K562 (cell line): ENCODE measurements at regions not wholly inside any gene's neighbourhood (a gene's known extent, or its start where the extent isn't known, plus 50 kb on each side); places are given as distances from the start of the nearest gene placed in this dataset.

Source experiments
- ATAC-seq: fragments of 200-7000 bp; cut with Tn5 transposase; 3 replicates; pipeline ENCODE4 v1.9.1; 2020; ENCODE audit warnings: moderate library complexity
- BruUV-seq: library from RNA; stranded (reverse); fragments of 400-500 nt; replicated peaks from 2 replicates; lab custom pipeline; 2021; lab: Mats Ljungman, UMichigan
- CTCF ChIA-PET: fragments of 300-600 bp; formaldehyde crosslinking; extraction: SDS; loops from one replicate; lab custom pipeline; 2021; ENCODE audit warnings: low intra/inter-chr PET ratio; lab: Yijun Ruan, JAX
- POLR2A ChIA-PET: fragments of 300-600, 350-650 bp; sonication (Branson Sonifier 250); formaldehyde crosslinking; extraction: SDS; loops from one replicate; lab custom pipeline; 2021; ENCODE audit warnings: antibody characterized with exemption, inconsistent platforms; lab: Yijun Ruan, JAX
- DNase-seq, 4 experiments: peaks; one replicate each; pipeline versions ENCODE4 v3.0.0 to v3.0.0-alpha.2; 2011 to 2018; ENCODE audit warnings: low spot score in 3 of 4, mixed read lengths in 3 of 4; ENCODE audit errors: extremely low read depth in 1 of 4
- FAIRE-seq: peaks from 2 replicates; lab custom pipeline; 2011; peaks lifted over from hg19 to GRCh38; lab: Jason Lieb, UNC
- H2AFZ ChIP-seq: 2 replicates; pipeline ENCODE4 v1.6.0; 2011; ENCODE audit warnings: low read depth, low read length, control low read depth, inconsistent platforms
- H3K27ac ChIP-seq: fragments of 200-600 bp; 3 replicates; pipeline ENCODE4 v1.8.0; 2011; ENCODE audit warnings: low read depth, mild to moderate bottlenecking, control low read depth, inconsistent platforms, low read length, moderate library complexity, mixed read lengths; ENCODE audit errors: extremely low read depth
- H3K27me3 ChIP-seq, 2 experiments: fragments of 300-600 bp in 1 of 2; 2 replicates in 1 of 2; 3 replicates in 1 of 2; pipeline versions ENCODE4 v1.6.0 to v1.8.0; 2011; ENCODE audit warnings: inconsistent platforms in 2 of 2, low read length in 2 of 2, mild to moderate bottlenecking in 1 of 2, mixed read lengths in 1 of 2, moderate library complexity in 1 of 2; ENCODE audit not compliant: control insufficient read depth in 2 of 2, insufficient read depth in 2 of 2
- H3K36me3 ChIP-seq: fragments of 300-600 bp; 3 replicates; pipeline ENCODE4 v1.8.0; 2011; ENCODE audit warnings: mild to moderate bottlenecking, low read length, inconsistent platforms; ENCODE audit not compliant: control insufficient read depth, insufficient read depth
- H3K4me1 ChIP-seq, 2 experiments: fragments of 200-600 bp in 1 of 2; replicated peaks in 1 of 2; 2 replicates in 1 of 2; 3 replicates in 1 of 2; pipeline versions ENCODE4 v1.5.1 to v1.8.0; 2011; ENCODE audit warnings: inconsistent platforms in 2 of 2, low read length in 2 of 2, mild to moderate bottlenecking in 1 of 2, mixed read lengths in 1 of 2, moderate library complexity in 1 of 2; ENCODE audit not compliant: control insufficient read depth in 2 of 2, insufficient read depth in 2 of 2
- H3K4me2 ChIP-seq: 2 replicates; pipeline ENCODE4 v1.6.1; 2011; ENCODE audit warnings: low read length, control low read depth, inconsistent platforms, mixed read lengths; ENCODE audit not compliant: insufficient read depth
- H3K4me3 ChIP-seq: fragments of 200-600 bp; sonication (generic), shearing (Covaris generic); 2 replicates; pipeline ENCODE4 v1.5.1; 2016; ENCODE audit warnings: control low read depth, inconsistent platforms
- H3K79me2 ChIP-seq: fragments of 200-600 bp; 3 replicates; pipeline ENCODE4 v1.8.0; 2011; ENCODE audit warnings: low read length, inconsistent platforms; ENCODE audit not compliant: control insufficient read depth, insufficient read depth
- H3K9ac ChIP-seq, 2 experiments: 2 replicates each; pipeline versions ENCODE4 v1.6.0 to v1.6.1; 2011; ENCODE audit warnings: low read depth in 2 of 2, low read length in 2 of 2, control low read depth in 1 of 2, inconsistent platforms in 1 of 2, mild to moderate bottlenecking in 1 of 2, mixed read lengths in 1 of 2; ENCODE audit not compliant: insufficient read depth in 1 of 2
- H3K9me1 ChIP-seq: one replicate; pipeline ENCODE4 v1.6.0; 2011; ENCODE audit warnings: inconsistent platforms, mild to moderate bottlenecking, low read length, moderate library complexity; ENCODE audit not compliant: control insufficient read depth, insufficient read depth
- H3K9me3 ChIP-seq: replicated peaks from 2 replicates; pipeline ENCODE4 v1.5.1; 2011; ENCODE audit warnings: low read depth, low read length, inconsistent platforms; ENCODE audit not compliant: control insufficient read depth, insufficient read depth
- H4K20me1 ChIP-seq: replicated peaks from 2 replicates; pipeline ENCODE4 v1.6.1; 2011; ENCODE audit warnings: low read length, inconsistent platforms, mixed read lengths; ENCODE audit not compliant: control insufficient read depth, insufficient read depth
- BCOR ChIP-seq: fragments of 450-650 bp; IDR thresholded peaks from 2 replicates; pipeline ENCODE4 v1.6.1; 2016
- CBX1 ChIP-seq: sonication (generic); IDR thresholded peaks from 2 replicates; pipeline ENCODE4 v1.6.1; 2016; ENCODE audit warnings: antibody characterized with exemption, low read depth, mild to moderate bottlenecking
- CBX3 ChIP-seq, 2 experiments: IDR thresholded peaks; 1 replicate in 1 of 2; 2 replicates in 1 of 2; pipeline ENCODE4 v1.6.1; 2012; ENCODE audit warnings: inconsistent platforms in 2 of 2, low read length in 2 of 2, borderline replicate concordance in 1 of 2, control low read depth in 1 of 2
- CHCHD3 ChIP-seq: fragments of 250-450 bp; sonication (Bioruptor Pico); IDR thresholded peaks from 2 replicates; pipeline ENCODE4 v2.1.2; 2022; ENCODE audit warnings: mild to moderate bottlenecking
- CTCFL ChIP-seq: IDR thresholded peaks from 2 replicates; pipeline ENCODE4 v1.6.1; 2011; ENCODE audit warnings: borderline replicate concordance, low read depth, mild to moderate bottlenecking, moderate library complexity, low read length; ENCODE audit not compliant: insufficient read depth, poor library complexity, severe bottlenecking
- E2F5 ChIP-seq: sonication (generic); formaldehyde crosslinking; IDR thresholded peaks from 2 replicates; pipeline ENCODE4 v1.8.0; 2022; ENCODE audit warnings: mild to moderate bottlenecking, missing genetic modification reagents
- MCM5 ChIP-seq: fragments of 450-650 bp; IDR thresholded peaks from 2 replicates; pipeline ENCODE4 v1.6.1; 2016; ENCODE audit warnings: low read depth
- RFX1 ChIP-seq: fragments of 450-650 bp; IDR thresholded peaks from 2 replicates; pipeline ENCODE4 v1.6.1; 2016; ENCODE audit warnings: mild to moderate bottlenecking, moderate library complexity
- TAL1 ChIP-seq: fragments of 450-650 bp; IDR thresholded peaks from 2 replicates; pipeline ENCODE4 v1.6.1; 2016; ENCODE audit warnings: mild to moderate bottlenecking
- WHSC1 ChIP-seq: IDR thresholded peaks from one replicate; pipeline ENCODE4 v1.6.1; 2012; ENCODE audit warnings: low read length, control low read depth, inconsistent platforms
- ZBTB43 ChIP-seq: sonication (generic); formaldehyde crosslinking; IDR thresholded peaks from 2 replicates; pipeline ENCODE4 v1.8.0; 2023; ENCODE audit warnings: mild to moderate bottlenecking, missing genetic modification reagents
- ZBTB5 ChIP-seq: fragments of 450-650 bp; IDR thresholded peaks from 2 replicates; pipeline ENCODE4 v1.6.1; 2017; ENCODE audit warnings: antibody characterized with exemption
- ZNF23 ChIP-seq: fragments of 250-450 bp; sonication (Bioruptor Pico); IDR thresholded peaks from 2 replicates; pipeline ENCODE4 v1.4.0; 2020; ENCODE audit warnings: mild to moderate bottlenecking
- ZNF76 ChIP-seq: fragments of 250-450 bp; sonication (Bioruptor Pico); IDR thresholded peaks from 2 replicates; pipeline ENCODE4 v1.4.0; 2020; ENCODE audit warnings: mild to moderate bottlenecking, moderate library complexity, borderline replicate concordance
- WGBS: fragments of 100-300 bp; shearing (Covaris generic); methylation state at CpG from one replicate; pipeline ENCODE4 v1.1.6; 2016; ENCODE audit warnings: low coverage, mixed read lengths; ENCODE audit not compliant: insufficient coverage; ENCODE audit errors: missing lambda C conversion rate; 5-methylcytosine and 5-hydroxymethylcytosine counted together
- in situ Hi-C: fragments of 300-500 bp; cut with MboI; formaldehyde crosslinking; loops from 4 replicates; pipeline ENCODE4 v1.15.0; 2018; ENCODE audit warnings: inconsistent platforms, mixed read lengths
- intact Hi-C: fragments of 100-400 bp; cut with micrococcal nuclease; formaldehyde crosslinking; loops from 2 replicates; pipeline ENCODE4 v1.14.2; 2022

GRCh38 chr7:81198766-81199165 lies 279.9 kb upstream of the SEMA3C start:
- Histone ChIP-seq H3K9me1 (no peaks in the 10 kb centered on the region), H3K4me3 (no peak overlapping the region), H3K4me2 (no peak overlapping the region), H3K4me1 (no peaks in the 10 kb centered on the region), H3K36me3 (no peaks in the 10 kb centered on the region), H3K79me2 (no peaks in the 10 kb centered on the region), H3K27ac (no peak overlapping the region), H2AFZ (no peak overlapping the region), H4K20me1 (no peaks in the 10 kb centered on the region), H3K27me3 (no peaks in the 10 kb centered on the region), H3K9ac (no peak overlapping the region), H3K9me3 (no peaks in the 10 kb centered on the region)
- 30% methylated on average over 1 of the region's 1 CpG for WGBS
- DNase-seq, result no peak
- POLR2A ChIA-PET, result no interaction called here
- intact Hi-C loops (no loop called here), in situ Hi-C loops (no loop called here)
- BruUV-seq, result no TSS peak
- CTCF ChIA-PET, result no interaction called here
- no peak for ATAC-seq
- FAIRE-seq, result no peak
- TF ChIP-seq ZBTB5 (no peak), ZNF76 (CRISPR knock-in tag) (no peak), BCOR (no peak), CBX1 (no peak), WHSC1 (no peak), MCM5 (no peak), E2F5 (CRISPR knock-in tag) (no peak), CBX3 (IDR thresholded peaks at IDR 0.05; ENCODE audit: borderline replicate concordance in 1 of 2, low read length in 2 of 2) (no peak), CTCFL (no peak), CHCHD3 (CRISPR knock-in tag) (no peak), TAL1 (no peak), ZNF23 (no peak), RFX1 (no peak), ZBTB43 (CRISPR knock-in tag) (no peak)
